ENCODE measurements at regions not wholly inside any gene's neighbourhood (a gene's known extent, or its start where the extent isn't known, plus 50 kb on each side); places are given as distances from the start of the nearest gene placed in this dataset.
"Not testable (repeated sequence)": the region's sequence is repeated elsewhere in the genome, so short reads cannot be mapped to it uniquely, and the experiment has no call there.

DNA sequence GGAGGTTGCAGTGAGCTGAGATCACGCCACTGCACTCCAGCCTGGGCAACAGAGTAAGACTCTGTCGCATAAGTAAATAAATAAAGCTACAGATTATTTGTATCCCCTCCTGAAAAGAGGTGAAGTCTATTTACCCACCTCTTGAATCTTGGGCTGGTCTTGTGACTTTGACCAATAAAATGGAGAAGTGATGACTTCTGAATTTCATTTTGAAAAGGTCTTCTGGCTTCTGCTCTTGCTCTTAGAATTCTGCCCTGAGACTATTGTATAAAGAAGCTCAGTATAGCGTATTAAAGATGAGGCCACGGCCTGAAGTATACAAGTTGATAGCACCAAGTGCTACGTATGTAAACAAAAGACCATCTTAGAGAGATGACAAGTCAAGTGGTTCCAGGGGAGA lies 88.3 kb upstream of the AMN1 start:
- H3K4me1 Mint-ChIP-seq, result peaks cover 22% of the 10 kb centered on the region
- H3K9me3 Mint-ChIP-seq, result no peaks in the 10 kb centered on the region
- no peak overlapping the region for H3K27ac Mint-ChIP-seq
- no peaks in the 10 kb centered on the region for H3K36me3 Mint-ChIP-seq
- H3K27me3 Mint-ChIP-seq, result no peaks in the 10 kb centered on the region
- no peak overlapping the region for H3K4me3 Mint-ChIP-seq

GRCh38 chr12:31815096-31815495 lies 86.3 kb upstream of the AMN1 start:
- Mint-ChIP-seq H3K4me3 (no peak overlapping the region), H3K27ac (no peak overlapping the region), H3K27me3 (no peaks in the 10 kb centered on the region), H3K36me3 (no peaks in the 10 kb centered on the region), H3K9me3 (no peaks in the 10 kb centered on the region), H3K4me1 (peaks cover 23% of the 10 kb centered on the region)

DNA sequence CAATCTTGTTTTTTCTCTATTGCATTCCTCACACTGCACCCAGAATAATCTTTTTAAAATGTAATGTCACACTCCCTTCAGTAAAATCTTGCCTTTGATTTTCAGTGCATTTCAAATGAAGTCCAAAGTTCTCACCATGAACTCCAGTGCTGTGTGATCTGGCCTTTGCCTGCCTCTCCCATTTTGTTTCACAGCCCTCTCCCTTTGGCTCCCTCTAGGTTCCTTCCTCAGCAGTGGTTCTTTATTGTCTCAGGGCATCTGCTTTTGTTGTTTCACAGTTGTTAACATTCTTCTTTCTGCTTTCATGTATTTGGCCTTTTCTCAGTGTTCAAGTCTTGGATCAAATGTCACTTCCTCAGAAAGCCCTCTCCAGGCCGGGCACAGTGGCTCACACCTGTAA lies 84.5 kb upstream of the AMN1 start:
- Mint-ChIP-seq H3K27me3 (no peaks in the 10 kb centered on the region), H3K27ac (peak overlapping the region; percentile 48), H3K4me1 (peaks cover 24% of the 10 kb centered on the region), H3K9me3 (no peaks in the 10 kb centered on the region), H3K4me3 (peak overlapping the region; percentile 16), H3K36me3 (no peaks in the 10 kb centered on the region)

- Mint-ChIP-seq H3K27ac (peak overlapping the region; percentile 76), H3K9me3 (no peaks in the 10 kb centered on the region), H3K27me3 (no peaks in the 10 kb centered on the region), H3K36me3 (peaks cover 1% of the 10 kb centered on the region), H3K4me3 (peak overlapping the region; percentile 46), H3K4me1 (peaks cover 53% of the 10 kb centered on the region)
Measured at GRCh38 chr12:31807773-31808097, 78.9 kb upstream of the AMN1 start.

DNA sequence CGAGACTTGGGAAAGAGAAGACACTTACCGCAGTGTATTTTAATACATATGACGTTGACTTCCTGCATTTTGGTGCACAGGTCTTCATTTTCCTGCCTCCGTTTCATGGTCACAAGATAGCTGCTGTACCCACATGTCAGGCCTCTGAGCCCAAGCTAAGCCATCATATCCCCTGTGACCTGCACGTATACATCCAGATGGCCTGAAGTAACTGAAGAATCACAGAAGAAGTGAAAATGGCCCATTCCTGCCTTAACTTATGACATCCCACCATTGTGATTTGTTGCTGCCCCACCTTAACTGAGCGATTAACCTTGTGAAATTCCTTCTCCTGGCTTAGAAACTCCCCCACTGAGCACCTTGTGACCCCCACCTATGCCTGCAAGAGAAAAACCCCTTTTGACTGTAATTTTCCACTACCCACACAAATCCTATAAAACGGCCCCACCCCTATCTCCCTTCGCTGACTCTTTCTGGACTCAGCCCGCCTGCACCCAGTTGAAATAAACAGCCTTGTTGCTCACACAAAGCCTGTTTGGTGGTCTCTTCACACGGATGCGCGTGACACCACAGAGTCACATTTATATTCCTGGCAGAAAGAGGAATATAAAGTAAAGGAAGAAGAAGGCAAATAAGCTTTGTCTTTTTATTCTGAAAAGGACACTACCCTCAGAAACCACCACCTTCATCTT lies 78.4 kb upstream of the AMN1 start:
- H3K9me3 Mint-ChIP-seq, H3K27me3 Mint-ChIP-seq, H3K36me3 Mint-ChIP-seq: not testable (repeated sequence)
- Mint-ChIP-seq H3K27ac (peak overlapping the region; percentile 76), H3K4me1 (peaks cover 54% of the 10 kb centered on the region), H3K4me3 (peak overlapping the region; percentile 46)

DNA sequence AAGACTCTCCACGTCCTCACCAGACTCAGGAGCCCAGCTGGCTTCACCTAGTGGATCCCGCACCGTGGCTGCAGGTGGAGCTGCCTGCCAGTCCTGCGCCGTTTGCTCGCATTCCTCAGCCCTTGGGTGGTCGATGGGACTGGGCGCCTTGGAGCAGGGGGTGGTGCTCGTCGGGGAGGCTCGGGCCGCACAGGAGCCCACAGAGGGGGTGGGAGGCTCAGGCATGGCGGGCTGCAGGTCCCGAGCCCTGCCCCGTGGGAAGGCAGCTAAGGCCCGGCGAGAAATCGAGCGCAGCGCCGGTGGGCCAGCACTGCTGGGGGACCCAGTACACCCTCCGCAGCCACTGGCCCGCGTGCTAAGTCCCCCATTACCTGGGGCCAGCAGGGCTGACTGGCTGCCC lies 76.9 kb upstream of the AMN1 start:
- not testable (repeated sequence) for H3K27me3 Mint-ChIP-seq, H3K9me3 Mint-ChIP-seq, H3K4me3 Mint-ChIP-seq, H3K27ac Mint-ChIP-seq, H3K36me3 Mint-ChIP-seq
- peaks cover 55% of the 10 kb centered on the region for H3K4me1 Mint-ChIP-seq

DNA sequence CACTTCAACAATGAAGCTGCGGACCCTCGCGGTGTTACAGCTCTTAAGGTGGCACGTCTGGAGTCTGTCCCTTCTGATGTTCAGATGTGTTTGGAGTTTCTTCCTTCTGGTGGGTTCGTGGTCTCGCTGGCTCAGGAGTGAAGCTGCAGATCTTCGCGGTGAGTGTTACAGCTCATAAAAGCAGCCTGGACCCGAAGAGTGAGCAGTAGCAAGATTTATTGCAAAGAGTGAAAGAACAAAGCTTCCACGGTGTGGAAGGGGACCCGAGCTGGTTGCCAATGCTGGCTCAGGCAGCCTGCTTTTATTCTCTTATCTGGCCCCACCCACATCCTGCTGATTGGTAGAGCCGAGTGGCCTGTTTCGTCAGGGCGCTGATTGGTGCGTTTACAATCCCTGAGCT lies 75.9 kb upstream of the AMN1 start:
- H3K36me3 Mint-ChIP-seq, result not testable (repeated sequence)
- peak overlapping the region; percentile 86 for H3K4me3 Mint-ChIP-seq

GRCh38 chr12:31804185-31804504 lies 75.3 kb upstream of the AMN1 start:
- H3K27me3 Mint-ChIP-seq, result no peaks in the 10 kb centered on the region
- peak overlapping the region; percentile 86 for H3K4me3 Mint-ChIP-seq
- no peaks in the 10 kb centered on the region for H3K9me3 Mint-ChIP-seq
- H3K36me3 Mint-ChIP-seq, result peaks cover 3% of the 10 kb centered on the region
- peaks cover 59% of the 10 kb centered on the region for H3K4me1 Mint-ChIP-seq
- peak overlapping the region; percentile 90 for H3K27ac Mint-ChIP-seq

More for the DNA sequence above, 75.9 kb upstream of the AMN1 start:
- Mint-ChIP-seq H3K27ac (peak overlapping the region; percentile 90), H3K4me1 (peaks cover 62% of the 10 kb centered on the region)
- H3K27me3 Mint-ChIP-seq, H3K9me3 Mint-ChIP-seq: not testable (repeated sequence)

DNA sequence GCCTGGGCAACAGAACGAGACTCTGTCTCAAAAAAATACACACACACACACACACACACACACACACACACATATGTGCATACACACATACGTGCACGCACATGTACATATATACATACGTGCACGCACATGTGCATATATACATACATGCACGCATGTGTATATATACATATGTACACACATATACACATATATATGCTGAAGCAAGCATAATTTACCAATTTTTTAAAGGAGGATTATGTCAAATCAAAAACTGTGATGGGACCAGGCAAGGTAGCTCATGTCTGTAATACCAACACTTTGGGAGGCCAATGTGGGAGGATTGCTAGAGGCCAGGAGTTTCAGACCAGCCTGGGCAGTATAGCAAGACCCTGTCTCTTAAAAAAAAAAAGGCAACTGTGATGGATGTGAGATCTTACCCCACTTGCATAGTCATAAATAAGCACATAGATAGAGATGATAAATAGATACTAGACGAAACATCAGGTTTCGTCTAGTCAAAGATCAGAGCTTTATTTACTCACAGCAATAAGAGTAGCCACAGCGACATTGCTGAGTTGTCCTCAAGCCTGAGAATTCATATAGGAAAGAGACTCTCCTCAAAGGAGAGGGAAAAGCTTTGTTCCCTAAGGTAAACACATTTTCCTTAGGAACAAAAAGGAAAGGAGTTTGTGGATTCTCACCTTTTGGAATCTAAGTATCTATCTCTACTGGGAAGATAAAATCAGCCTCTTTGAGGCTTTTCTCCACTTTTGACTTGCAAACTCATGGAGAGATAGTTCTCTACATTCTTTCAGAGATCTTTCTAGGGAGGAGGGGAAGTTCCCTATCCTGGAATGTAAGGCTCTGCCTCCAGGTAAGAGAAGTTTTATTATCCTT lies 74.7 kb upstream of the AMN1 start:
- Mint-ChIP-seq H3K27ac (peak overlapping the region; percentile 83), H3K4me3 (peak overlapping the region; percentile 86), H3K36me3 (peaks cover 3% of the 10 kb centered on the region), H3K27me3 (no peaks in the 10 kb centered on the region), H3K4me1 (peaks cover 58% of the 10 kb centered on the region), H3K9me3 (no peaks in the 10 kb centered on the region)

DNA sequence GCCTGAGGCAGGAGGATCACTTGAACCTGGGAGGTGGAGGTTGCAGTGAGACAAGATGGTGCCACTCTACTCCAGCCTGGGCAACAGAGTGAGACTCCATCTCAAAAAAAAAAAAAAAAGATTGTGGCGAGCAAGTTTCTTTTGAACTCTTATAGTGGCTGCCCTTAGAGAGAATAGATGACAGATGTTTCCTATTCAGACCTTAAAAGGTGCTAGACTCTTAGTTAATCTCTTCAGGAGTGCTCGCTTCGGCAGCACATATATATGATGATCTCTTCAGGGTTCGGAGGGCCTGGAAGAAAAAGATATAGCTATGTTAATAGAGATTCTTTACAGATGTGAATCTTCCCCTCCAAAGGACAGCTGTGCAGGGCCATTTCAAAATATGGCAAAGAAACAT lies 73.1 kb upstream of the AMN1 start:
- H3K36me3 Mint-ChIP-seq, result peaks cover 3% of the 10 kb centered on the region
- H3K9me3 Mint-ChIP-seq, result peaks cover 6% of the 10 kb centered on the region
- peak overlapping the region; percentile 84 for H3K27ac Mint-ChIP-seq
- H3K27me3 Mint-ChIP-seq, result no peaks in the 10 kb centered on the region
- H3K4me3 Mint-ChIP-seq, result peak overlapping the region; percentile 51
- H3K4me1 Mint-ChIP-seq, result peaks cover 56% of the 10 kb centered on the region

- H3K4me3 Mint-ChIP-seq, result peak overlapping the region; percentile 75
- peak overlapping the region; percentile 82 for H3K27ac Mint-ChIP-seq
- H3K4me1 Mint-ChIP-seq, result peaks cover 50% of the 10 kb centered on the region
- peaks cover 2% of the 10 kb centered on the region for H3K36me3 Mint-ChIP-seq
- H3K9me3 Mint-ChIP-seq, result peaks cover 6% of the 10 kb centered on the region
- no peaks in the 10 kb centered on the region for H3K27me3 Mint-ChIP-seq
Measured at GRCh38 chr12:31797230-31797872, 68.5 kb upstream of the AMN1 start.

- Mint-ChIP-seq H3K4me3 (no peak overlapping the region), H3K36me3 (peaks cover 2% of the 10 kb centered on the region), H3K9me3 (peaks cover 6% of the 10 kb centered on the region), H3K27me3 (no peaks in the 10 kb centered on the region), H3K4me1 (peaks cover 48% of the 10 kb centered on the region), H3K27ac (peak overlapping the region; percentile 47)
Measured at GRCh38 chr12:31796270-31796951, 67.6 kb upstream of the AMN1 start.

DNA sequence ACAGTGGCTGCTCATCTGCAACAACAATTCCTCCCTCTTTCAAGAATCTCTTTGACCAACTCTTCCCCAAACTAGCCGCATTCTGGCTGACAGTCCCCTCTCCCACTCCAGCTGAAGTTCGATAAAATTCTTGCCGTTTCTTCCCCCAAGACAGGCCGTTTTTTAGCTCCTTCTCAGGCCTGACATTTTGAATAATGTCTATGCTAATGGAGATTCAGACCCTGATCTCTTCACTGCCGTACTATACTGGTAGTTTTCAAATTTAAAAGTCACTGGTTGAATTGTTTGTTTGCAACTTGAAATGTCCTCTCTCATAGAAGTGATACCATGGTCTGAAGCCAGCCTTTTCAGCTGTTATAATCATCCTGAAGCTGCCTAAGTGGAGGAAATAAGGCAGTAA lies 65.9 kb upstream of the AMN1 start:
- Mint-ChIP-seq H3K9me3 (peaks cover 6% of the 10 kb centered on the region), H3K27ac (peak overlapping the region; percentile 26), H3K36me3 (no peaks in the 10 kb centered on the region), H3K4me3 (no peak overlapping the region), H3K27me3 (no peaks in the 10 kb centered on the region), H3K4me1 (peaks cover 56% of the 10 kb centered on the region)

DNA sequence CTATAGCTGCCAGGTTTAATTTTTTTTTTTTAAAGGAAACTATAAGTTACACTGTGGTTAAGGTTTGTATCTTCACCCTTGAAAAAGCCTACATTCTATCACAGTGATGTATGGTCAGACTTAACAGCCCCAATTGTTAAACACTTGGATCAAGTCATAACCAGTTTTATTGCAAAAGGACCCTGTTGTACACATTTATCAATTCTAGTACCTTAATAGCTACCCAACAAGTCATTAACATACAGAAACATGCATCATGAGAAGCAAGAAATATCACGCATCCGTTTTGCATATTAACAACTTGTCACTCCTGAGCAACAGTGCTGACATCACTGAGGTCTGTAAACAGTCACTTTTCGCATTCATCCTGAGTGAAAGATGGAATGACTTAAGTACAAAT lies 62.4 kb upstream of the AMN1 start:
- not testable (repeated sequence) for H3K27me3 Mint-ChIP-seq, H3K36me3 Mint-ChIP-seq, H3K4me3 Mint-ChIP-seq, H3K9me3 Mint-ChIP-seq
- Mint-ChIP-seq H3K4me1 (peaks cover 43% of the 10 kb centered on the region), H3K27ac (peak overlapping the region; percentile 68)

GRCh38 chr12:31790759-31791158 lies 61.9 kb upstream of the AMN1 start:
- Mint-ChIP-seq H3K4me3 (peak overlapping the region; percentile 44), H3K36me3 (no peaks in the 10 kb centered on the region), H3K27me3 (no peaks in the 10 kb centered on the region), H3K4me1 (peaks cover 44% of the 10 kb centered on the region), H3K27ac (peak overlapping the region; percentile 62), H3K9me3 (no peaks in the 10 kb centered on the region)

DNA sequence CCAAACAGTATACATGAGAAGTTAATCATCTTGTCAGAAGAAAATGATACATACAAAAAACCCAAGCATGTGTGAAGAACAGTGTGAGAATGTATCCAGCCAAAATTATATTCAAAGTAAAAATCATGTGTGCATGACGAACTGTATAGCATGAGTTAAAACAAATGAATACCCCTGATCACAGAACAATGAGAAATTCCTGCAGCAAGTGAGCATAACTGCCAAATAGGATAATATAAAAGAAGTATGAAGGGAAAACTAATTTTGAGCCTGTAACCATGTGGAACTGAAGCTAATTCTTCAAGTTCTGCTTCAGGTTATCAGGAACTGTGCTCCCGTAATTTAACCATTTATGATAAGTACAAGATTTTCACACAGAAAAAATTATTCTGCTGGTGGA lies 56.5 kb upstream of the AMN1 start:
- Mint-ChIP-seq H3K36me3 (peaks cover 5% of the 10 kb centered on the region), H3K9me3 (peaks cover 11% of the 10 kb centered on the region), H3K4me3 (no peak overlapping the region), H3K27me3 (no peaks in the 10 kb centered on the region), H3K27ac (no peak overlapping the region), H3K4me1 (peaks cover 32% of the 10 kb centered on the region)

All from activated naive CD4-positive, alpha-beta T cell treated with anti-CD3 and anti-CD28 coated beads, Interleukin-2, amount 50 U/mL, for 24 hours (primary cell).